IMR-90 (cell line): ENCODE measurements at regions not wholly inside any gene's neighbourhood (a gene's known extent, or its start where the extent isn't known, plus 50 kb on each side); places are given as distances from the start of the nearest gene placed in this dataset.

Source experiments
- CEBPB ChIP-seq: IDR thresholded peaks from 2 replicates; pipeline ENCODE4 v1.6.1; 2012; ENCODE audit warnings: low read depth, low read length, improper control_type of control experiment
- POLR2A ChIP-seq: IDR thresholded peaks from 2 replicates; pipeline ENCODE4 v1.6.1; 2012; ENCODE audit warnings: mild to moderate bottlenecking, low read depth, low read length
- RAD21 ChIP-seq: IDR thresholded peaks from 2 replicates; pipeline ENCODE4 v1.6.1; 2012; ENCODE audit warnings: low read length, improper control_type of control experiment
- RCOR1 ChIP-seq: IDR thresholded peaks from 2 replicates; pipeline ENCODE4 v1.6.1; 2012; ENCODE audit warnings: mild to moderate bottlenecking, low read length, improper control_type of control experiment; ENCODE audit not compliant: insufficient replicate concordance
- RFX5 ChIP-seq: IDR thresholded peaks from 2 replicates; pipeline ENCODE4 v1.8.0; 2012; ENCODE audit warnings: low read depth, mild to moderate bottlenecking, low read length, moderate library complexity
- SMC3 ChIP-seq: fragments of 150-350 bp; IDR thresholded peaks from 2 replicates; pipeline ENCODE4 v1.6.1; 2016; ENCODE audit warnings: low read depth, mild to moderate bottlenecking, antibody characterized with exemption, low read length, moderate library complexity
- TF ChIP-seq, protein P1 (sequence below): conservative IDR thresholded peaks from 2 replicates; pipeline ENCODE4 v1.5.1; 2012; ENCODE audit warnings: mild to moderate bottlenecking, low read depth, low read length, improper control_type of control experiment
- TF ChIP-seq, protein P2 (sequence below): fragments of 150-350 bp; IDR thresholded peaks from 2 replicates; pipeline ENCODE4 v1.6.1; 2016; ENCODE audit warnings: low read depth, mild to moderate bottlenecking, low read length, moderate library complexity, borderline replicate concordance

DNA sequence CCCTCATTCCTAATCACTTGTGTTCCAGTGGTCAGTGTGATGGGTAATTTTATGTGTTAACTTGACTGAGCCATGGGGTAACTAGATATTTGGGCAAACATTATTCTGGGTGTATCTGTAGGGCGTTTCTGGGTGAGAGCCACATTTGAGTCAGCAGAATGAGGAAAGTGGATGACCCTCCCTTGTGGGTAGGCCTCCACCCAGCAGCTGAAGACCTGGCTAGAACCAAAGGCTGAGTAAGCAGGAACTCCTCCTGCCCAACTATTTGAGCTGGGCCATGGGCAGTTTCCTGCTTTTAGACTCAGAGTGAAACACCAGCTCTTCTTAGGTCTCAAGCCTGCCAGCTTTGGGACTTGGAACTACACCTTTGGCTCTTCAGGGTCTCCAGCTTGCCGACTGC lies 141.8 kb downstream of the ACKR3 start:
- TF ChIP-seq RCOR1 (no peak), SMC3 (no peak), POLR2A (no peak), CEBPB (no peak), RFX5 (no peak), RAD21 (no peak)
- TF ChIP-seq, protein P1, sequence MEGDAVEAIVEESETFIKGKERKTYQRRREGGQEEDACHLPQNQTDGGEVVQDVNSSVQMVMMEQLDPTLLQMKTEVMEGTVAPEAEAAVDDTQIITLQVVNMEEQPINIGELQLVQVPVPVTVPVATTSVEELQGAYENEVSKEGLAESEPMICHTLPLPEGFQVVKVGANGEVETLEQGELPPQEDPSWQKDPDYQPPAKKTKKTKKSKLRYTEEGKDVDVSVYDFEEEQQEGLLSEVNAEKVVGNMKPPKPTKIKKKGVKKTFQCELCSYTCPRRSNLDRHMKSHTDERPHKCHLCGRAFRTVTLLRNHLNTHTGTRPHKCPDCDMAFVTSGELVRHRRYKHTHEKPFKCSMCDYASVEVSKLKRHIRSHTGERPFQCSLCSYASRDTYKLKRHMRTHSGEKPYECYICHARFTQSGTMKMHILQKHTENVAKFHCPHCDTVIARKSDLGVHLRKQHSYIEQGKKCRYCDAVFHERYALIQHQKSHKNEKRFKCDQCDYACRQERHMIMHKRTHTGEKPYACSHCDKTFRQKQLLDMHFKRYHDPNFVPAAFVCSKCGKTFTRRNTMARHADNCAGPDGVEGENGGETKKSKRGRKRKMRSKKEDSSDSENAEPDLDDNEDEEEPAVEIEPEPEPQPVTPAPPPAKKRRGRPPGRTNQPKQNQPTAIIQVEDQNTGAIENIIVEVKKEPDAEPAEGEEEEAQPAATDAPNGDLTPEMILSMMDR: no peak
- TF ChIP-seq, protein P2, sequence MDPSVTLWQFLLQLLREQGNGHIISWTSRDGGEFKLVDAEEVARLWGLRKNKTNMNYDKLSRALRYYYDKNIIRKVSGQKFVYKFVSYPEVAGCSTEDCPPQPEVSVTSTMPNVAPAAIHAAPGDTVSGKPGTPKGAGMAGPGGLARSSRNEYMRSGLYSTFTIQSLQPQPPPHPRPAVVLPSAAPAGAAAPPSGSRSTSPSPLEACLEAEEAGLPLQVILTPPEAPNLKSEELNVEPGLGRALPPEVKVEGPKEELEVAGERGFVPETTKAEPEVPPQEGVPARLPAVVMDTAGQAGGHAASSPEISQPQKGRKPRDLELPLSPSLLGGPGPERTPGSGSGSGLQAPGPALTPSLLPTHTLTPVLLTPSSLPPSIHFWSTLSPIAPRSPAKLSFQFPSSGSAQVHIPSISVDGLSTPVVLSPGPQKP: no peak
